ENCODE measurements at regions not wholly inside any gene's neighbourhood (a gene's known extent, or its start where the extent isn't known, plus 50 kb on each side); places are given as distances from the start of the nearest gene placed in this dataset.

DNA sequence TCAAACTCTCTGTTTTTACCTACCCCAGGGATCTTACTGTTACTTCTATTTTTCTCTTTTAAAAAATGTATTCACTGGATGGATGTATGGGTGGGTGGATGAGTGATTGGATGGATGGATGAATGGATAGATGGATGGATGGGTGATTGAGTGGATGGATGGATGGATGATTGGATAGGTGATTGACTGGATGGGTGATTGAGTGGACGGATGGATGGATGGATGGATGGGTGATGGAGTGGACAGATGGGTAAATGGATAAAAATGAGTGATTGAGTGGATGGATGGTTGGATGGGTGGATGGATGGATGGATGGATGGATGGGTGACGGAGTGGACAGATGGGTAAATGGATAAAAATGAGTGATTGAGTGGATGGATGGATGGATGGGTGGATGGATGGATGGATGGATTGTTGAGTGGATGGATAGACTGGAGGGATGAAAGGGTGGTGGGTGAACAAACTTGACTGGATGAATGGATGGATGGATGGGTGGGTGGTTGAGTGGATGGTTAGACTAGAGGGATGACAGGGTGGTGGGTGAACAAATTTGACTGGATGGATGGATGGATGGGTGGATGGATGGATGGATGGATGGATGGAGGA is 118.0 kb upstream of the ZBTB40 start:
- TF ChIP-seq, protein P1, sequence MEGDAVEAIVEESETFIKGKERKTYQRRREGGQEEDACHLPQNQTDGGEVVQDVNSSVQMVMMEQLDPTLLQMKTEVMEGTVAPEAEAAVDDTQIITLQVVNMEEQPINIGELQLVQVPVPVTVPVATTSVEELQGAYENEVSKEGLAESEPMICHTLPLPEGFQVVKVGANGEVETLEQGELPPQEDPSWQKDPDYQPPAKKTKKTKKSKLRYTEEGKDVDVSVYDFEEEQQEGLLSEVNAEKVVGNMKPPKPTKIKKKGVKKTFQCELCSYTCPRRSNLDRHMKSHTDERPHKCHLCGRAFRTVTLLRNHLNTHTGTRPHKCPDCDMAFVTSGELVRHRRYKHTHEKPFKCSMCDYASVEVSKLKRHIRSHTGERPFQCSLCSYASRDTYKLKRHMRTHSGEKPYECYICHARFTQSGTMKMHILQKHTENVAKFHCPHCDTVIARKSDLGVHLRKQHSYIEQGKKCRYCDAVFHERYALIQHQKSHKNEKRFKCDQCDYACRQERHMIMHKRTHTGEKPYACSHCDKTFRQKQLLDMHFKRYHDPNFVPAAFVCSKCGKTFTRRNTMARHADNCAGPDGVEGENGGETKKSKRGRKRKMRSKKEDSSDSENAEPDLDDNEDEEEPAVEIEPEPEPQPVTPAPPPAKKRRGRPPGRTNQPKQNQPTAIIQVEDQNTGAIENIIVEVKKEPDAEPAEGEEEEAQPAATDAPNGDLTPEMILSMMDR (IDR thresholded peaks at IDR 0.05), result no peak
- no peak for TF ChIP-seq ZFX (IDR thresholded peaks at IDR 0.05; ENCODE audit: borderline replicate concordance)
